WTC11 (cell line): ENCODE measurements at regions not wholly inside any gene's neighbourhood (a gene's known extent, or its start where the extent isn't known, plus 50 kb on each side); places are given as distances from the start of the nearest gene placed in this dataset.

Experiments
- EMX1 ChIP-seq: fragments of 250-450 bp; sonication (Bioruptor Pico); IDR thresholded peaks from 2 replicates; pipeline ENCODE4 v1.8.0; 2021; ENCODE audit warnings: mild to moderate bottlenecking
- HMGA2 ChIP-seq: fragments of 250-450 bp; sonication (Bioruptor Pico); IDR thresholded peaks from 2 replicates; pipeline ENCODE4 v1.4.0; 2021; ENCODE audit warnings: mild to moderate bottlenecking, moderate library complexity
- JUN ChIP-seq: sonication (generic); formaldehyde crosslinking; IDR thresholded peaks from 2 replicates; pipeline ENCODE4 v1.8.0; 2023; ENCODE audit warnings: mild to moderate bottlenecking, missing genetic modification reagents
- NFYB ChIP-seq: sonication (generic); formaldehyde crosslinking; conservative IDR thresholded peaks from 2 replicates; pipeline ENCODE4 v1.8.0; 2022; ENCODE audit warnings: low read depth, missing genetic modification reagents
- STAT6 ChIP-seq: sonication (generic); formaldehyde crosslinking; conservative IDR thresholded peaks from 2 replicates; pipeline ENCODE4 v1.8.1; 2023; ENCODE audit warnings: mild to moderate bottlenecking, low read depth, missing genetic modification reagents, moderate library complexity
- TF ChIP-seq, protein P1 (sequence below): fragments of 200-600 bp; IDR thresholded peaks from 2 replicates; pipeline ENCODE4 v1.8.0; 2022; ENCODE audit warnings: antibody characterized with exemption
- TF ChIP-seq, protein P2 (sequence below): sonication (generic); formaldehyde crosslinking; IDR thresholded peaks from 2 replicates; pipeline ENCODE4 v1.8.1; 2023; ENCODE audit warnings: mild to moderate bottlenecking, missing genetic modification reagents, moderate library complexity

DNA sequence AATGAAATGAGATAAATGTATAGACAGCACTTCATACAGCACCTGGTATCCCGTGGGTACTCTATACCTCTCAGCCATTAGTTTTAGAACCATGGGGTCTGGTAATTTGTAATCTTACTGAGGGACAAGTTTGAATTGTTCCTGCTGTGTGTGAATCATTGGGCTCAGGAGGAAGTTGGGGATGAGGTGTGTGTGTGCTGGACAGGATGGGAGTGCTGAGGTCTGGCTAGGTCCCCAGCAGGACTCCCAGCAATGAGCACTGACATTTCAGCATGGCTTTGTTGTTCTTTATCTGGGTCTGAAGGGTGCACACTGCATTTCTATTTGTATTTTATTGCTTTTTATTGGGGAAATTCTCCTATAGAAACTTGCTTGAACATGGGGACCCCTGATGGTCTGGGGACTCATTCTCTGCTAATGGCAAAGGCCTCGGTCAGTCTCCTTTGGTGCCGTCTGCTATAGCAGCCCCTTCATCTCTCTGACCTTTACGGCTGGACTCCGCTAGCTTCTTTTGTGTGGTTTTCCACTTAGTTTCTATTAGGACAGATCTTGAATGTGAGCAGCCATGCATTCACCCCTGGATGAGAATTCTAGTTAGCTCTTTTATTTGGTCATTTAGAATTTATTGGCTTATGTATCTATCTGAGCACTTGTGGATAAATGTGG lies 98.1 kb downstream of the SREK1 start:
- TF ChIP-seq, protein P1, sequence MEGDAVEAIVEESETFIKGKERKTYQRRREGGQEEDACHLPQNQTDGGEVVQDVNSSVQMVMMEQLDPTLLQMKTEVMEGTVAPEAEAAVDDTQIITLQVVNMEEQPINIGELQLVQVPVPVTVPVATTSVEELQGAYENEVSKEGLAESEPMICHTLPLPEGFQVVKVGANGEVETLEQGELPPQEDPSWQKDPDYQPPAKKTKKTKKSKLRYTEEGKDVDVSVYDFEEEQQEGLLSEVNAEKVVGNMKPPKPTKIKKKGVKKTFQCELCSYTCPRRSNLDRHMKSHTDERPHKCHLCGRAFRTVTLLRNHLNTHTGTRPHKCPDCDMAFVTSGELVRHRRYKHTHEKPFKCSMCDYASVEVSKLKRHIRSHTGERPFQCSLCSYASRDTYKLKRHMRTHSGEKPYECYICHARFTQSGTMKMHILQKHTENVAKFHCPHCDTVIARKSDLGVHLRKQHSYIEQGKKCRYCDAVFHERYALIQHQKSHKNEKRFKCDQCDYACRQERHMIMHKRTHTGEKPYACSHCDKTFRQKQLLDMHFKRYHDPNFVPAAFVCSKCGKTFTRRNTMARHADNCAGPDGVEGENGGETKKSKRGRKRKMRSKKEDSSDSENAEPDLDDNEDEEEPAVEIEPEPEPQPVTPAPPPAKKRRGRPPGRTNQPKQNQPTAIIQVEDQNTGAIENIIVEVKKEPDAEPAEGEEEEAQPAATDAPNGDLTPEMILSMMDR: no peak
- TF ChIP-seq, protein P2, sequence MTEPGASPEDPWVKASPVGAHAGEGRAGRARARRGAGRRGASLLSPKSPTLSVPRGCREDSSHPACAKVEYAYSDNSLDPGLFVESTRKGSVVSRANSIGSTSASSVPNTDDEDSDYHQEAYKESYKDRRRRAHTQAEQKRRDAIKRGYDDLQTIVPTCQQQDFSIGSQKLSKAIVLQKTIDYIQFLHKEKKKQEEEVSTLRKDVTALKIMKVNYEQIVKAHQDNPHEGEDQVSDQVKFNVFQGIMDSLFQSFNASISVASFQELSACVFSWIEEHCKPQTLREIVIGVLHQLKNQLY (CRISPR knock-in tag): no peak
- no peak for TF ChIP-seq STAT6
- TF ChIP-seq NFYB (CRISPR knock-in tag): no peak
- no peak for TF ChIP-seq JUN
- TF ChIP-seq EMX1 (CRISPR knock-in tag): no peak
- TF ChIP-seq HMGA2: no peak
